Mesenteric fat pad (tissue), 1 donor: ENCODE measurements at regions not wholly inside any gene's neighbourhood (a gene's known extent, or its start where the extent isn't known, plus 50 kb on each side); places are given as distances from the start of the nearest gene placed in this dataset.
A peak's percentile ranks its signal among the peaks of the same experiment; 100 is the strongest.

Experiments
- DNase-seq: peaks from one replicate; pipeline ENCODE4 v3.0.0-alpha.2; 2020; ENCODE audit warnings: low spot score
- donor health status: DM: yes; HTN: yes; CAD: no.

DNA sequence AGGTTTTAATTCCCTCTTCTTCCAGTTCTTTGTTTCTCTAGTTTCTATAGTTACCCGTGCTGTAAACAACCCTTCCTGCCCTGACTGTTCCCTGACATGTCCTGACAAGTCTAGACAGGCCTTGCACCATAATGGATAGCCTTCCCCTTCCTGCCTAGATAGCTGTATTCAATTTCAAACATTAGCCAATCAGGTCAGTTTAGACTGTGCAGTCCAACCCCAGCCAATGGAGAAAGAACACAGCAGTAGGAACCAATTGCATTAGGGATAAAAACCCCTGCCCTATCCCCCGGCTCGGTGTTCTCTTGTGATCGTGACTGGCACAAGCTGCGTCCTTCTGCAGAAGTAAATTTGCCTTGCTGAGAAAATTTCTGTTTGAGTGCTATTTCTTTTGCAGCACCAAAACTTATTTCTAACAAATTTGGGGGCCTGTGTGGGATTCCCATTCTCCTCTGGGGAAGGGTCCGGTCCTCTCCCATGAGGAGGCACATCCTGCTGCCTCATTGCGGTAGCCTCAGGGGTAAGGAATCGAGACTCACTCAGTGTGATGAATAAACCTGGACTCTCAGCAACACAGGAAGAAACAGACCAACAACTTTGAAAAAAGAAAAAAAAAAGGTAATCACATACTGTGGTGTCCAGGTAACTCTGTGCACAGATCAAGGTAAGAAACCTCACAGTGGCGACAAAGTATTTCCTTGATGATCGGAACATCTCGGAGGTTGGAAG, 248.7 kb upstream of the ECI2 start:
- no peak for DNase-seq

- DNase-seq = no peak
Measured at GRCh38 chr6:4382362-4382853, 247.0 kb upstream of the ECI2 start.

- DNase-seq = no peak
Measured at GRCh38 chr6:4381381-4381780, 246.0 kb upstream of the ECI2 start.

- no peak for DNase-seq
Measured at GRCh38 chr6:4380881-4381281, 245.5 kb upstream of the ECI2 start.

DNA sequence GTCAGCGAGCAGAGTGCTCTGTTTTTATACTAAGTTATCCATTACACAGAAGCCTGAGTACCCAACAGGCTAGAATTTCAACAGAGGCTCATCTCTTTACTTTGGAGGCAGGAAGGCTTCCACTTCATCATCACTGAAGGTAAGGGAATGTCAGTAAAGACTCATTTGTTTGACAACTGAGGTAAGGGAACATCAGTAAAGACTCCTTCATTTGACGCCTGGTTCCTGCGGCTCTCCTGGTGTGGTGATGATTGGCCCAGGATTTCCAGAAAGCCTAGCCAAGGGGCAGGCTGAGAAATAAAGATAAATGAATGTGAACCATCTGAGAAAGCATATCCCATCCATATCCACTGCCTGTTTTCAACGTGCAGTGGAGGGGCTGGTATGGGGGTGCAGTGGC, 244.6 kb upstream of the ECI2 start:
- DNase-seq = no peak

GRCh38 chr6:4378319-4378996, 243.1 kb upstream of the ECI2 start:
- no peak for DNase-seq

DNA sequence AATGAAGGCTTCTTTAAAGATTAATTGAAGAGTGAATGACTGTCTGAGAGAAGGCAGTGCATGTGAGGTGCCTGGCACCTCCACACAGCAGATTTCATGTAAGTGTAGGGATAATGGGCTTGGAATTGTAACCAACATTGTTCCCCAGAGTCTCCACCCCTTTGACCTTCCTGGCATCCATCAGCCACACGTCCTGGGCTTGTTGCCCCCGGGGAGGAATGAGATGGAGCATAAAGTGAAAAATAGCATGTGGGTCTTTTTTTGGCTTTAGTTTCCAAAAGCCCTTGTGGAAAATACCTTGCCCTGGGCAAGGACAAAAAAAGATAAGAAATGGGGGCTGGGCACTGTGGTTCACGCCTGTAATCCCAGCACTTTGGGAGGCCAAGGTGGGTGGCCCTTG, 242.2 kb upstream of the ECI2 start:
- no peak for DNase-seq

- no peak for DNase-seq
Measured at GRCh38 chr6:4374216-4374615, 238.8 kb upstream of the ECI2 start.

DNA sequence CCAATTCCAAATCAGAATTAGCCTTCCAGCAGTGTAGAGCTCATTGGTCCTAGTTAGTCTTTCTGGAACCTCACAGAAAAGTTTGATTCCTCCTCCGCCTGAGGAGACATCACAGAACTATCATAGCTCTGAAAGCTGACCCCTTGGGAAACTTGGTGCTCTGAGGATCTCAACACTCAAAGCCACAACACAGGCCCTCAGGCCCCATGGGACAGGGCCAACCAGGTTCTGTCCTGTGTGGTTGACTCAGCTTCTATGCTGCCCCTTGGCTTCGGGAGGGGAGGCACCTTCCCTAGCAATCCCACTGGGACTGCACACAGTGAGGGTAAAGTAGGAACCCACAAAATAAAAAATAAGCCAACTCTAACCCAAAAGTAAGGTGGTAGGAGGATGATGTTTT, 237.5 kb upstream of the ECI2 start:
- no peak for DNase-seq

DNA sequence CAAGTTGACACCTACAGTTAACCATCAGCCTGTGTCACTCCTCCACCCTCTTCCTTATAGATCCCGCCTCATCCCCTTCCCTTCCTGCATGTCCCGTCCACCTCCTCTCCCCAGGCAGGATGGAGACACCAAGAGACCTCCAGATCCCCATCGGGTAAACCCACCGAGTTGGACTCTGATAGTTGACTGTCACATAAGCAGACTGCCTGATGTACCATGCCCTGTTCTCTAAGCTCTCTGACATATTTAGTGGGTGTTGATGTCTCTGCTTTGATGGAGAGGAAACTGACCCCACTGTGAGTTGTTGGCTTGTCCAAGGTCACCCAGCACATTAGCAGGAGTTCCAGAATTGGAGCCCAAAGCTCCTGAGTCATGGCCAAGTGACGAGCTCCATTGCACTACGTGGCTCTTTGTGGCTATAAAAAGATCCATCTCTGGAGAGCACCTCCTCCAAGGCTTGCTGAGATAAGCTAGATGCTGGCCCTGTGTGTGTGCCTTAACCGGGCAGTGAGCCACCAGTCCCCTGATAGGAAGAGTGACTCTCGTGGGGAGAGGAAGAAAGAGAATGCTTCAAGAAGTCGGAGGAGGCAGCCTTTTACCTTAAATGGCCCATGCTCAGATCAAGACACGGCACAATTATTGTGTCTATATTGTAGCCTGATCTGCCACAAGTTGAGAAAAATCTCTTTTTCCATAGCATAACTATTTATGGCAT, 236.0 kb upstream of the ECI2 start:
- no peak for DNase-seq

GRCh38 chr6:4370066-4370465, 234.7 kb upstream of the ECI2 start:
- DNase-seq = no peak

- no peak for DNase-seq
Measured at GRCh38 chr6:4369616-4370015, 234.2 kb upstream of the ECI2 start.

GRCh38 chr6:4368649-4369048, 233.3 kb upstream of the ECI2 start:
- DNase-seq = no peak

- no peak for DNase-seq
Measured at GRCh38 chr6:4367643-4368042, 232.3 kb upstream of the ECI2 start.

DNA sequence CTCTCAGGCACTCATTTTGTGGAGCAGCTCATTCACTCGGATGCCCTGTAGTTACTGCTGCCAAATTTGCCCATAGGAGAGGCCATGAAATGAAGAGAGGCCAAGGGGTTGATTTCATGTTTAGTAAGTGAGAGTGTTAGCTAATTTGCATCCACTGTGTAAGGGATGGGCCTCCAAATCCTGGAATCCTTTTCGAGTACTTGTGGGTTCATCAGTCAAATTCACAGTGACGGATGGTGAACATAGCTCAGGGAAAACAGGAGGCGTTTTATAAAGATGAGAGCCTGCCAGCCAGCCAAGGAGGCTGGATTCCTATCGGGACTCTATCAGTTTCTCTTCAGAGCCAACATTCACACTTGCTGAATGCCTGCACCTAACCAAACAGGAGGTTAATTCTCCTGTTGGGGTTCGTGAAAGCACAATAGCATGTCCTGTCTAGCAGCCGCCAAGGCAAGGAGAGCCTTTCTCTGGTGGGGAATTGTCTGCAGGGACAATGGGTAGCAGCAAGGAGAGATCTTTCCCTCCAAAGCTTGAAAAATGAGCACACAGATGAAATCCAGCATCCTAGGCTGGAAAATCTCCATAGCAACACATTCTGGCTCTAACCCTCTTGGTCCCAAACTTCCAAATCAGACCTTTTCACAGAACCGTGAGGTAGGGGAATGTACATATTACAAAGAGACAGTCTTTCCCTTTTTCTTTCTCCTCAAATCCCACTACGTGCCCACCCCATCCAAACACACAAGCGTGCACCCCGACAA, 231.4 kb upstream of the ECI2 start:
- no peak for DNase-seq

DNA sequence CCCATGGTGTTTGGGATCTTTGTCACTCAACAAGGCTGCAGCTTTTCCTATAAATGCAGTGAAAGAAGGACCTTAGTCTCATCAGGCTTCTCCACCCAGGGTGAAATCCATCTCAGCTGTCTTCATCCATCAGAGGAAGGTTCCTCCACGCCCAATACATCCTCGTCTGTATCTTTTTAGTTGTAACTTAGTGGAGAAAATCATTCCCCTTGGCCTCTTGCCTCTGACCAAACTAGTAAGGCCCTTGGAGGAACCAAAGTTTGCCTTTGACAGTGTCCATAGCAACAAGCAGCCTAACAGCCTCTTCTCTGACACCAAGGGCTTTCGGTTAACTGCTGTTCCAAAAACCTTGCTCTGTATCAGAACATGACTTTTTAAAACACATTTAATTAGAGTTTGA, 230.3 kb upstream of the ECI2 start:
- no peak for DNase-seq

DNA sequence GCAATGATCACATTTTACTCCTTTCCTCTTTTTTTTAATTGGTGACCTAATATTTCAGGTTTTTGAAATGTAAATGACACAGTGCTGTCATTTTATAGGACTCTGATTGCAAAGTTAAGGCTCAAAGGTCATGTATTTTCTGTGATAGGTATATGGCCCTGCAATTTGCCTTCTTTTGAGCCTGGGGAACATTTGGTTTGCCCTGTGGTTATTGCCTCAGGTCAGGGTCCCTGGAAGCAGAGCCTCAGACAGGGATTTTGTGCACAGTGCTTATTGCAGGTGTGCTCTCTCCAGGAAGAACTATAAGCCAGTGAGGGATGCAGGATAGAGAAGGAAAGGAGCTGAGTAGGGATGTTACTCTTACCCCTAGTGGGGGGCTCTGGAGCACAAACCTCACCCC, 229.3 kb upstream of the ECI2 start:
- no peak for DNase-seq

GRCh38 chr6:4364172-4364571, 228.8 kb upstream of the ECI2 start:
- no peak for DNase-seq

GRCh38 chr6:4363656-4364055, 228.3 kb upstream of the ECI2 start:
- peak; percentile 30 for DNase-seq

DNA sequence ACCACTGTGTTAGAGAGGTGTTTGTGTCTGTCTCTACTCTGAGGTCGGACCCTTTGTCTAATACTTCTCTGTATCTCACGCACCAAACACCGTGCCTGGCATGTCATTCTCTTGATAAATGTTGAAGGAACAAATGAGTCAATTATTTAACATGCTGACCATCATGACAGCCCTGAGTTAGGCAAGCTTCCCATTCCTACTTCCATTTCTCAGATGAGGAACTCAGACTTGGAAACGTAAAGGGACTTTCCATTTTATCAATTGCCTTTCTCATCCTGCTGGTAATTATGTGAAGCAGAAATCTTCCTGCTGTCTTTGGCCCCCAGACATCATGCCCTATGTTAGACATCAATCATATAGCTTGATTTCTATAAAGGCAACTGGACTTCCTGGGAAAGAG, 227.0 kb upstream of the ECI2 start:
- no peak for DNase-seq

- DNase-seq = peak; percentile 20
Measured at GRCh38 chr6:4360920-4361319, 225.5 kb upstream of the ECI2 start.
